ENCODE measurements at regions not wholly inside any gene's neighbourhood (a gene's known extent, or its start where the extent isn't known, plus 50 kb on each side); places are given as distances from the start of the nearest gene placed in this dataset.

DNA sequence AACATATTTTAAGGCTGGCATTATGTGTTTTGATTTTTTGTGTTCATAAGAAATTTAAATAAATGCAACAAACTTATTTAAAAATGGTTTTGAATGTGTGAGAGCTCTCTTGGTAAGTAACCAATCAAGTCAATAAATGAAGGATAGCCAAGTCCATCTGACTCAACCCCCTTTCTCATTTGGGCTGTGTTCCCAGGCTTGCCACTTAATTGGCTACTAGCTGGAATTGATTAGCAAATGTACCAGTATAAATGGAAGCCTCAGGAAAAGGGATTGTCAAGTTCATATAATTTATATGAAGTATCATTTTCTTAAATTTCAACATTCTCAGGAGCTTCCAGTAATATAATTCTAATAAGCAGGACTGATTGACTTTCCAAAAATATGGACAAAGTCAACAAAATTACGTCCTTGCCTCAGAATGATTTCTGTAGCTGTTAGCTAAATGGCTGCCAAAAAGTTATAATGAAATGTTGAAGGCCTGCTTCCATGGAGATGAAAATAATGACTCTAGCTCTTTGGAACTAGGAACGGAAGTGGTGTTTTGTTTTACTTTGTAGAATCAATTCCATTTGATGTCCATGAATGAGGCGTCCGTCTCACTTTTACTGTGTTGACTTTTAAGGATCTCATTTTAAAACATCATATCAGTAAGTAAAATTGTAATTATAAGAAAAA, 614.9 kb downstream of the CDH26 start:
- CTCF ChIA-PET (ENCODE audit: partially characterized antibody), result no interaction called here
- no peaks in the 10 kb centered on the region for H3K23me2 ChIP-seq (ENCODE audit: low read depth, low read length)
- H3K9ac ChIP-seq (replicated peaks in 1 of 4; ENCODE audit: extremely low read depth in 1 of 4, low read depth in 3 of 4, low read length in 3 of 4), result no peak overlapping the region
- H2BK120ac ChIP-seq (replicated peaks; ENCODE audit: low read depth, low read length), result no peak overlapping the region
- H3K79me1 ChIP-seq (ENCODE audit: low read depth, low read length), result no peaks in the 10 kb centered on the region
- no peak overlapping the region for H3K18ac ChIP-seq (ENCODE audit: extremely low read depth, low read length)
- no peak overlapping the region for H2BK12ac ChIP-seq (ENCODE audit: low read depth, low read length)
- no peaks in the 10 kb centered on the region for H3K4me1 ChIP-seq (replicated peaks in 1 of 4; ENCODE audit: control insufficient read depth in 3 of 4, insufficient read depth in 4 of 4, low read length in 3 of 4)
- H2AK5ac ChIP-seq (ENCODE audit: low read depth, low read length), result no peak overlapping the region
- no peak overlapping the region for H4K5ac ChIP-seq (ENCODE audit: insufficient read length, low read depth, low read length)
- POLR2A ChIA-PET (ENCODE audit: partially characterized antibody), result no interaction called here
- H4K20me1 ChIP-seq (replicated peaks in 1 of 2; ENCODE audit: control insufficient read depth in 1 of 2, insufficient read depth in 2 of 2, low read length in 2 of 2), result no peaks in the 10 kb centered on the region
- H4K8ac ChIP-seq (ENCODE audit: extremely low read depth, insufficient read depth, low read length), result no peak overlapping the region
- no peaks in the 10 kb centered on the region for H3K79me2 ChIP-seq (ENCODE audit: control insufficient read depth in 1 of 2, insufficient read depth in 2 of 2, low read length in 2 of 2)
- H4K91ac ChIP-seq (replicated peaks; ENCODE audit: insufficient read length, low read length), result no peak overlapping the region
- DNase-seq (ENCODE audit: low read depth in 1 of 2, low spot score in 2 of 2), result no peak
- H2BK20ac ChIP-seq (ENCODE audit: low read length), result no peak overlapping the region
- no peak overlapping the region for H3K4me2 ChIP-seq (ENCODE audit: insufficient read depth in 1 of 2, low read depth in 2 of 2, low read length in 2 of 2)
- H3K4me3 ChIP-seq (ENCODE audit: extremely low read depth in 1 of 4, insufficient read depth in 2 of 4, low read depth in 3 of 4, low read length in 4 of 4), result no peak overlapping the region
- no peak overlapping the region for H3K23ac ChIP-seq (ENCODE audit: insufficient read length)
- H3K27me3 ChIP-seq (replicated peaks in 1 of 4; ENCODE audit: control insufficient read depth in 3 of 4, extremely low read depth in 1 of 4, insufficient read depth in 3 of 4, low read length in 3 of 4), result no peaks in the 10 kb centered on the region
- no peaks in the 10 kb centered on the region; a peak in 1 of 8 replicates for H3K36me3 ChIP-seq (ENCODE audit: control insufficient read depth in 2 of 4, insufficient read depth in 4 of 4, low read length in 3 of 4)
- H3K4ac ChIP-seq (replicated peaks; ENCODE audit: insufficient read length, low read depth, low read length), result no peak overlapping the region
- no peak overlapping the region for H2BK15ac ChIP-seq (ENCODE audit: low read length)
- no peak overlapping the region for H3K14ac ChIP-seq (ENCODE audit: insufficient read length)
- H3K9me3 ChIP-seq (ENCODE audit: insufficient read depth in 2 of 2, low read depth in 1 of 2, low read length in 1 of 2), result peaks cover 0 to 2% of the 10 kb centered on the region in 2 experiments; a peak in 1 of 4 replicates
- TF ChIP-seq CREB1 (IDR thresholded peaks at IDR 0.05), result no peak
- TF ChIP-seq POU5F1 (IDR thresholded peaks at IDR 0.05; ENCODE audit: low read depth, low read length), result no peak
- no peak for TF ChIP-seq RFX5 (IDR thresholded peaks at IDR 0.05; ENCODE audit: borderline replicate concordance, low read depth, low read length)
- no peak overlapping the region for H2AFZ ChIP-seq (ENCODE audit: low read length)
- WGBS, 2 experiments (ENCODE audit: extremely low coverage in 1 of 2, insufficient coverage in 1 of 2, insufficient read length in 1 of 2, insufficient replicate concordance in 2 of 2, low coverage in 1 of 2, low lambda C conversion rate in 2 of 2, missing lambda C conversion rate in 1 of 2), result 96% methylated on average over 4 of the region's 4 CpGs; no CpG with 5 or more reads in 1 of the 2 experiments
- no peak overlapping the region for H3K56ac ChIP-seq (replicated peaks; ENCODE audit: insufficient read length, low read depth, low read length)
- FAIRE-seq, result no peak
- no peak overlapping the region for H3K27ac ChIP-seq (ENCODE audit: low read depth, low read length)
- H2BK5ac ChIP-seq (ENCODE audit: low read depth, low read length), result no peak overlapping the region

Measured in H1 (cell line).